ENCODE measurements at regions not wholly inside any gene's neighbourhood (a gene's known extent, or its start where the extent isn't known, plus 50 kb on each side); places are given as distances from the start of the nearest gene placed in this dataset.
A peak's percentile ranks its signal among the peaks of the same experiment; 100 is the strongest.
"Not testable (repeated sequence)": the region's sequence is repeated elsewhere in the genome, so short reads cannot be mapped to it uniquely, and the experiment has no call there.

DNA sequence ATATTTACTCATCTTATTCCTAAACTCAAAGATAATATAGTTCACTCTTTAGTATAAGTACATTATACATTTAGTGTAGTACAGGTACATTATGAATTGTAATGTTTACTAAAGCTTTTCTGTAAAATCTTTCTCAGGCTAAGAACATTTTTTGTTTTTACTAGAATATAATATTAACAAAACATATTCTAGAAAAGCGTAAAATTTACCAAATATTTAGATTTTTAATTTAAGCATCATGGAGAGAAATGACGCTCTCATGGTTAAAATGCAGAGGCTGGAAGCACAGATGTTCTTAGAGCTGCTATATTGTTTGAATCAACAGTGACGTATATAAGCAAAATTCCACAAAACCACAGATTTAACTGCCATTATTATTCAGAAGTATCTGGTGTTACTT is 54.7 kb upstream of the NBPF15 start:
- not testable (repeated sequence) for H3K4me3 Mint-ChIP-seq (ENCODE audit: unreplicated experiment); H3K9me3 Mint-ChIP-seq (ENCODE audit: unreplicated experiment); DNase-seq (ENCODE audit: low spot score); H3K36me3 Mint-ChIP-seq (ENCODE audit: low read depth, unreplicated experiment); H3K27me3 Mint-ChIP-seq (ENCODE audit: unreplicated experiment); H3K27ac Mint-ChIP-seq (ENCODE audit: unreplicated experiment); H3K4me1 Mint-ChIP-seq (ENCODE audit: unreplicated experiment)

DNA sequence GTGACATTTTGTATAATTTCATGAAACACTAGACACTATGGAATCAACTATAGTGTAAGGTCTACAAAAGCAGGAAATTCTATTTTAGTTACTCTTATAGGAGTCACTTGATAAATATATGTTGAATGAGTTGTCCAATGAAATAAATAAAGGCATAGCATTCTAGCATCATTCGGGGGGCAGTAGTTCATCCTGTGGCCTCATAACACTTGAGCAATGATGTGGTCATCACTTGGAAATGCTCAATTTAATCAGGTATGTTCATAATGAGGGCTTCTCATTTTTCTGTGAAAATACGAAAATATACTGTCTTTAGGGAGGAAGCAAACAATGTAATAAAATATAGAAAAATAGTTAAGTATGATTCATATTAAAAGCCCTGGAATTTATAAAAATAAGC is 55.4 kb upstream of the NBPF15 start:
- DNase-seq (ENCODE audit: low spot score); H3K9me3 Mint-ChIP-seq (ENCODE audit: unreplicated experiment); H3K4me3 Mint-ChIP-seq (ENCODE audit: unreplicated experiment); H3K27ac Mint-ChIP-seq (ENCODE audit: unreplicated experiment); H3K27me3 Mint-ChIP-seq (ENCODE audit: unreplicated experiment); H3K36me3 Mint-ChIP-seq (ENCODE audit: low read depth, unreplicated experiment); H3K4me1 Mint-ChIP-seq (ENCODE audit: unreplicated experiment): not testable (repeated sequence)

DNA sequence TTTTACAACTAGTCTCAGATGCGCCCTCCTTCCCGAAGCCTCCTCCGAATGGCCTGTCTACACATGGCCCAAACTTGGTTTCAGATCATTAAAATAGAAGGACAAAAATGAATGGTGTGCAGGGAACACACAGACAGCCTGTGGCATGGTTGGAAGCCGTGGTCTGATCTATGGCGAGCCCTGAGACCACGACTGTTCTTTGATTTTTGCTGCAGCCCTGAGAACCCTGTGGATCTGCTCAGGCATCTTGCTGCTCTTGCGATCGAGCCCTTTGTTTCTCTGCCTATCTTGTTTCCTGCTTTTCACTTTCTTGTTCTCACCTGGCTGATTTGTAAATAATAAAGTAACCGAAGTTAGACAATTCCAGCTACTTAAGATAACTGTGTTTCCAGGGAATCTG is 57.0 kb upstream of the NBPF15 start:
- not testable (repeated sequence) for DNase-seq (ENCODE audit: low spot score); H3K36me3 Mint-ChIP-seq (ENCODE audit: low read depth, unreplicated experiment); H3K4me1 Mint-ChIP-seq (ENCODE audit: unreplicated experiment); H3K9me3 Mint-ChIP-seq (ENCODE audit: unreplicated experiment); H3K4me3 Mint-ChIP-seq (ENCODE audit: unreplicated experiment); H3K27me3 Mint-ChIP-seq (ENCODE audit: unreplicated experiment); H3K27ac Mint-ChIP-seq (ENCODE audit: unreplicated experiment)

DNA sequence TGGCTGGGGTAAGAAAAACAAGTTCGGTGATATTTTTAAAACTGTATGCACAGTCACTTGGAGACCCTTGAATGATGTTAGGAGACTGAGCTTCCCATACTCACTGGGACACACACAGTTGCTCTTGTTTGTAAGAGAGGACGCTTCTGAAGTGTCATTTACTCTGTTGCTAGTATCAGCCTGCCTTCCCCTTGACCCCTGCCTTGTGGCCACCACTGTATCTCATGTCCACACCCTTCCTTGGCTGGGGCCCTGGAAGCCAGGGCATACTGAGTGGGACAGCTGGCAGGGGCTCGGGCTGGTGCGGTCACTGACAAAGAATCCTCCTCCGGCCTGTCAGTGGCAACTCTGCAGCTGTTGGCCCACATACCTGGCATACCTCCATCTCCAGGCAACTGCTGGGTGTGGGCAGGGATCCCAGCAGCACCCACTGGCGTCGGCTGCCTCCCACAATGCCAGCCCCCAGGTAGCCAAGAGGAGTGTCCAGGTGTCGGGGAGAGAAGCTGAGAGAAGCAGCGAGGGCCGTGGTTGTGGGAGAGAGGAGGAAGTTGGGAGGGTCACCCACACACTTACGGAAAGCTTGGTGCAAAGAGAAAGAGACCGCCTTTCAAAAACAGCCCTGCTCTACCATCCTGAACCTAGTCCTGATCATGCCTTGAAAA is 58.2 kb upstream of the NBPF15 start:
- DNase-seq (ENCODE audit: low spot score); H3K27me3 Mint-ChIP-seq (ENCODE audit: unreplicated experiment); H3K4me3 Mint-ChIP-seq (ENCODE audit: unreplicated experiment); H3K9me3 Mint-ChIP-seq (ENCODE audit: unreplicated experiment); H3K36me3 Mint-ChIP-seq (ENCODE audit: low read depth, unreplicated experiment); H3K4me1 Mint-ChIP-seq (ENCODE audit: unreplicated experiment); H3K27ac Mint-ChIP-seq (ENCODE audit: unreplicated experiment): not testable (repeated sequence)

DNA sequence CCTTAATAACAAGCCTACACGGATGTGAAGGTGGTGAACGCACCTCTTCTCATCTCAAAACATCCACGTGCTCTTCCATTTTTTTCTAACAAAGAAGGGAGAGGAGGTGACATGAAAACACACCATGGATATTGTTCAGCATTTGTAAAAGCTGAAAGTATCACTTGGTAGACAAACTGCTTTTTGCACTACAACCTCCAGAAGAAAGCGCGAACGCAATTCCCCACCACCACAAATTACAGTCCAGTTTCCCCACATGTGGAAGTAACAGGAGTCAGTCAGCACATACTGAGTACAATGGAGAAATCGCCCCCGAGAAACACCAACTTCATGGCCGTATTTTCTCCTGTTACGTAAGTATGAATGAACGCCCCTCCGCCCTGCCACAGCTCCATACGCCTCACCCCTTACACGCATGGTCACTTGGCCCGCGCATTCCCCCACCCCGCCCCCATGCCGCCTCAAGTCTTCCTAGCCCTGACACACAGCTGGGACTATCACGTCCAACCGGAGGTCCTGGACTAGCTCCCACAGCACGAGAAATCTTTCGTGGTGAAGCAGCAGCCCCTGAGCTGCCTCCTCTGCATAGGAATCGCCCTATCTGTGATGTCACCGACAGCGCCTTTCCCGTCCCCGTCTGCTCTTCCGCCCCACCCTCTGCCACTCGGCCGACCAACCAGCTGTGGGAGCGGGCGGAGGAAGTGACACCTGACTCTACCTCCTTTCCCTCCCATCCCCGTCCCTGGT is 62.4 kb upstream of the NBPF15 start:
- DNase-seq (ENCODE audit: low spot score) = peak; percentile 32
- H3K27ac Mint-ChIP-seq (ENCODE audit: unreplicated experiment) = peak overlapping the region; percentile 92
- H3K27me3 Mint-ChIP-seq (ENCODE audit: unreplicated experiment) = not testable (repeated sequence)

DNA sequence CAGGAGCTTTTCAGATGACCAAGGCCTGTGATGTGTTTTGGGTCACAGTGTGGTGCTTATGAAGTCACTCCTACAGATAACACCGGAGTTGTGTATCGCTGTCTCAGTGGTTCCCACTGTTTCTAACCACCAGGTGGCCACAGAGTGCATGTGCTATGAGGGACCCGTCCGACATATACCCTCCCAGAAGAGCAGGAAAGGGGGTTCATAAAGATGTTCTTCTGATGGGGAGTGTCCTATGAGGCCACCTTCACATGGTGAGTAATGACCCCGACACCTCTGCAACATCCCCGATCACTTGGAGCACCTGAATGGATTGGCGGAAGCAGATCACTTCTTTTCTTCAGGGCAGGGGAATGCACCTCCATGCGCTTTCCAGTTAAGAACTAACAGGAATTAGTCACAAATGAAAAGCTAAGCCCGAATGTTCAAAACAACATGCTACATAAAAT is 60.5 kb upstream of the PPIAL4F start:
- H3K4me1 Mint-ChIP-seq (ENCODE audit: unreplicated experiment); H3K4me3 Mint-ChIP-seq (ENCODE audit: unreplicated experiment); H3K36me3 Mint-ChIP-seq (ENCODE audit: low read depth, unreplicated experiment); DNase-seq (ENCODE audit: low spot score); H3K9me3 Mint-ChIP-seq (ENCODE audit: unreplicated experiment); H3K27ac Mint-ChIP-seq (ENCODE audit: unreplicated experiment); H3K27me3 Mint-ChIP-seq (ENCODE audit: unreplicated experiment): not testable (repeated sequence)
- TF ChIP-seq, protein P1, sequence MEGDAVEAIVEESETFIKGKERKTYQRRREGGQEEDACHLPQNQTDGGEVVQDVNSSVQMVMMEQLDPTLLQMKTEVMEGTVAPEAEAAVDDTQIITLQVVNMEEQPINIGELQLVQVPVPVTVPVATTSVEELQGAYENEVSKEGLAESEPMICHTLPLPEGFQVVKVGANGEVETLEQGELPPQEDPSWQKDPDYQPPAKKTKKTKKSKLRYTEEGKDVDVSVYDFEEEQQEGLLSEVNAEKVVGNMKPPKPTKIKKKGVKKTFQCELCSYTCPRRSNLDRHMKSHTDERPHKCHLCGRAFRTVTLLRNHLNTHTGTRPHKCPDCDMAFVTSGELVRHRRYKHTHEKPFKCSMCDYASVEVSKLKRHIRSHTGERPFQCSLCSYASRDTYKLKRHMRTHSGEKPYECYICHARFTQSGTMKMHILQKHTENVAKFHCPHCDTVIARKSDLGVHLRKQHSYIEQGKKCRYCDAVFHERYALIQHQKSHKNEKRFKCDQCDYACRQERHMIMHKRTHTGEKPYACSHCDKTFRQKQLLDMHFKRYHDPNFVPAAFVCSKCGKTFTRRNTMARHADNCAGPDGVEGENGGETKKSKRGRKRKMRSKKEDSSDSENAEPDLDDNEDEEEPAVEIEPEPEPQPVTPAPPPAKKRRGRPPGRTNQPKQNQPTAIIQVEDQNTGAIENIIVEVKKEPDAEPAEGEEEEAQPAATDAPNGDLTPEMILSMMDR (IDR thresholded peaks at IDR 0.05; ENCODE audit: unreplicated experiment) = peak; percentile 32

More for the DNA sequence above, 62.4 kb upstream of the NBPF15 start:
- H3K4me3 Mint-ChIP-seq (ENCODE audit: unreplicated experiment) = peak overlapping the region; percentile 84
- H3K9me3 Mint-ChIP-seq (ENCODE audit: unreplicated experiment); H3K36me3 Mint-ChIP-seq (ENCODE audit: low read depth, unreplicated experiment); H3K4me1 Mint-ChIP-seq (ENCODE audit: unreplicated experiment): not testable (repeated sequence)

DNA sequence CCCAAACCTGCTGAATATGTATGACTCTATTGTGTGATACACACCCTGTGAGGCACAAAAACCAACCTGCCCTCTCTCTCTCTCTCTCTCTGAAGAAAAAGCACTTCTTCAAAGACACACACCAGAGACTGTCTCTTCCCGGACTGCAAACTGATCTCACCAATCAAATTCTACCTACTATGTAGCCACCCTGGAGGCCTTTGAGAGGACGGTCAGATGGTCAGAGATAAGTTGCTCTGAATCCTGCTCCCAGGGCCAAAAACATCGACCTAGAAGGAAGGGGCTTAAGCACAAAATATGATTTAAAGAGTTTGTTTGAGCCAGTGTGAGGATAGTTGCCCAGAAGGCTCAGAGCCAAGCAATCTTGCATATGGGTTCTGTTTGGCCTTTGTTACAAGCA is 59.2 kb upstream of the PPIAL4F start:
- H3K9me3 Mint-ChIP-seq (ENCODE audit: unreplicated experiment); H3K36me3 Mint-ChIP-seq (ENCODE audit: low read depth, unreplicated experiment); DNase-seq (ENCODE audit: low spot score); H3K4me1 Mint-ChIP-seq (ENCODE audit: unreplicated experiment); H3K4me3 Mint-ChIP-seq (ENCODE audit: unreplicated experiment); H3K27me3 Mint-ChIP-seq (ENCODE audit: unreplicated experiment); H3K27ac Mint-ChIP-seq (ENCODE audit: unreplicated experiment): not testable (repeated sequence)

DNA sequence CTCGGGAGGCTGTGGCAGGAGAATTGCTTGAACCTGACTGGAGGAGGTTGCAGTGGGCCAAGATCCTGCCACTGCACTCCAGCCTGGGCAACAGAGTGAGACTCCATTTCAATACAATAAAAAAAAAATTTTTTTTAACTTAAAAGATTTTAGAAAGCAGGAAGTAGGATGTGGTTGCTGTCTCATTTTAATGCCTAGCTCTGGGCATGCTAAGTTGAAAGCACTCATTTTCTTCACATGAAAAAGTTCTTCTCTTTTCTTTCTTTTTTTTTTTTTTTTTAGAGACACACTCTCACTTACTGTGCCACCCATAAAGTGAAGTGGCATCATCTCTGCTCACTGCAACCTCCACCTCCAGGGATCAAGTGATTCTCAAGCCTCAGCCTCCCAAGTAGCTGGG is 58.4 kb upstream of the PPIAL4F start:
- not testable (repeated sequence) for H3K27ac Mint-ChIP-seq (ENCODE audit: unreplicated experiment); H3K9me3 Mint-ChIP-seq (ENCODE audit: unreplicated experiment); H3K4me1 Mint-ChIP-seq (ENCODE audit: unreplicated experiment); H3K36me3 Mint-ChIP-seq (ENCODE audit: low read depth, unreplicated experiment); H3K4me3 Mint-ChIP-seq (ENCODE audit: unreplicated experiment); DNase-seq (ENCODE audit: low spot score); H3K27me3 Mint-ChIP-seq (ENCODE audit: unreplicated experiment)

DNA sequence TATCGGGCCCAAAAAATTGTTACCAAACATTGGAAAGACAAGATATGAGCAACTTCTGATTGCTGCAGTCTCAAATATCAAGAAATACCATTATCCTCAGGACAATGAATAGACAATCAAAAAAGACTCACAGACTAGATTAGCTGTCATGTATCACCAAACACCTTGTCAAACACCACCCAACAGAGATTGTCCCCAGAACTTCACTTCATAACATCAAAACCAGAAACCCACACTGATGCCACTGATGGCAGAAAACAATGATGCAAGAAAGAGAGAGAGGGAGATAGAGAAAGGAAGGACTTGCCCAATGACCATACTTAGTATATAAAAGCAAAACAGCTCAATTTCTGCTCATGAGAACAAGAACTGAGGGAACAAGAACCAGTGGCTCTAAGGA is 56.0 kb upstream of the PPIAL4F start:
- not testable (repeated sequence) for H3K9me3 Mint-ChIP-seq (ENCODE audit: unreplicated experiment)

DNA sequence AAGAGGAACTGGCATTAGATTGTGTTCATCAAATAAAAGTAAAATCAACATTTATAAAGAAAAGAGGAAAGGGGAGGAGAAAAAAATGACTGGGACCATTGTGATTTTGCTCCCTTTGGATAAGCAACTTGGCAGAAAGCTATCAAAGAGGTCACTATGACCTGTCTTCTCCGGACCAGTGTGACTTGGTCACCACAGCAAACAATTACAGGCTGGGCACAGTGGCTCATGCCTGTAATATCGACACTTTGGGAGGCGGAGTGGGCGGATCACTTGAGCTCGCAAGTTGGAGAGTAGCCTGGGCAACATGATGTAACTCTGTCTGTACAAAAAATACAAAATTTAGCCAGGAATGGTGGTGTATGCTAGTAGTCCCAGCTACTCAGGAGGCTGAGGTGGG is 55.5 kb upstream of the PPIAL4F start:
- H3K9me3 Mint-ChIP-seq (ENCODE audit: unreplicated experiment); H3K27ac Mint-ChIP-seq (ENCODE audit: unreplicated experiment); H3K4me3 Mint-ChIP-seq (ENCODE audit: unreplicated experiment); H3K4me1 Mint-ChIP-seq (ENCODE audit: unreplicated experiment); H3K36me3 Mint-ChIP-seq (ENCODE audit: low read depth, unreplicated experiment); H3K27me3 Mint-ChIP-seq (ENCODE audit: unreplicated experiment); DNase-seq (ENCODE audit: low spot score): not testable (repeated sequence)

More for the DNA sequence above, 56.0 kb upstream of the PPIAL4F start:
- H3K36me3 Mint-ChIP-seq (ENCODE audit: low read depth, unreplicated experiment); H3K4me1 Mint-ChIP-seq (ENCODE audit: unreplicated experiment); DNase-seq (ENCODE audit: low spot score); H3K27me3 Mint-ChIP-seq (ENCODE audit: unreplicated experiment); H3K27ac Mint-ChIP-seq (ENCODE audit: unreplicated experiment); H3K4me3 Mint-ChIP-seq (ENCODE audit: unreplicated experiment): not testable (repeated sequence)

DNA sequence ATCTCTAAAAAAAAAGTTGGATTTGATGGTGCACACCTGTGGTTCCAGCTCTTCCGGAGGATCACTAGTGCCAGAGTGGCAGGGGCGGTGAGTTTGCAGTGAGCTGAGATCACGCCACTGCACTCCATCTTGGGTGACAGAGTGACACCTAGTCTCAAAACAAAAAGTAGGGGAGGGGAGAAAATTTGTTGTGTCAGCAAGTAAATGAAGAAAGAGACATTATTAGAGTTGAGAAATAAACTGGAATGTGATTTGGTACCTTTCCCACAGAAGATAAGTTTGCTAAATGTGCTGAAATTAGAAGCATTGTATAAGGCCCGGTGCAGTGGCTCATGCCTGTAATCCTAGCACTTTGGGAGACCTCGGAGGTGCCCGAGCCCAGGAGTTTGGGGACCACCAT is 54.0 kb upstream of the PPIAL4F start:
- H3K4me1 Mint-ChIP-seq (ENCODE audit: unreplicated experiment); H3K36me3 Mint-ChIP-seq (ENCODE audit: low read depth, unreplicated experiment); H3K27me3 Mint-ChIP-seq (ENCODE audit: unreplicated experiment); H3K27ac Mint-ChIP-seq (ENCODE audit: unreplicated experiment); DNase-seq (ENCODE audit: low spot score); H3K4me3 Mint-ChIP-seq (ENCODE audit: unreplicated experiment); H3K9me3 Mint-ChIP-seq (ENCODE audit: unreplicated experiment): not testable (repeated sequence)
